ENCODE measurements at regions not wholly inside any gene's neighbourhood (a gene's known extent, or its start where the extent isn't known, plus 50 kb on each side); places are given as distances from the start of the nearest gene placed in this dataset.

DNA sequence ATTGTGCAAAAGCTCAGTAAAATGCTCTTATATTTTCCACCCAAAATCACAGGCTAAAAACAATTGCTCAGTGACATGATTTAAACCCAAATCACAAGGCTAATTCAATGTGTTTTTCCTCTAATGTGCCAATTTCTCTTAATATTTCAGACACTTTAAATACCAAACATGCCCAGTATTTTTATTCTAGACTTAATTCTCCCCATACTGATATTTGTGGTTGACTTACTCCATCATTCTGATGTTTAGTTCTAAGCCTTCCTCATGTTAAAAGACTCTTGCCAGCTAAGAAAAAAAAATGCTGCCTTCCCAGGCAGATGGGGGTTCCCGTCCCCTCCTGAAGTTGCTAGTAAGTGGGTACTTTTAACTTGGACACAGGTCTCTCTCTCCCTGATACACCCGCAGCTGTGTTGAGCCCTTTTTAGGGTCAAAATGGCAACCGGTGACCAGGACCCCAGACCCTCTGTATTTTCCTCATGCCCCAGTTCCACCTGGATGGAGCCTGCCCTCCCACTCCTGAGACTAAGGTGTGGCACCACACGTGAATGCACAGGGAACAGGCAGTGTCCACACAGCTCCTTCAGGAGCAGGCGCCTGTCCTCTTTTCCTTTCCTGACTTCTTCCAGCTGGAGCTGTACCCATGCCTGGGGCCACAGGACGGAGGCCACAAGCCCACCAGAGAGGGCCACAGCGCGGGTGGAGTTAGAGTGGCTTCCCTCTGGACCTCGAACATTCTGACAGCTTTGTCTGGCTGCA, 118.9 kb downstream of the RIPK4 start:
- TF ChIP-seq EZH2 (IDR thresholded peaks at IDR 0.05; ENCODE audit: borderline replicate concordance, low read length) = no peak
- TF ChIP-seq, protein P1, sequence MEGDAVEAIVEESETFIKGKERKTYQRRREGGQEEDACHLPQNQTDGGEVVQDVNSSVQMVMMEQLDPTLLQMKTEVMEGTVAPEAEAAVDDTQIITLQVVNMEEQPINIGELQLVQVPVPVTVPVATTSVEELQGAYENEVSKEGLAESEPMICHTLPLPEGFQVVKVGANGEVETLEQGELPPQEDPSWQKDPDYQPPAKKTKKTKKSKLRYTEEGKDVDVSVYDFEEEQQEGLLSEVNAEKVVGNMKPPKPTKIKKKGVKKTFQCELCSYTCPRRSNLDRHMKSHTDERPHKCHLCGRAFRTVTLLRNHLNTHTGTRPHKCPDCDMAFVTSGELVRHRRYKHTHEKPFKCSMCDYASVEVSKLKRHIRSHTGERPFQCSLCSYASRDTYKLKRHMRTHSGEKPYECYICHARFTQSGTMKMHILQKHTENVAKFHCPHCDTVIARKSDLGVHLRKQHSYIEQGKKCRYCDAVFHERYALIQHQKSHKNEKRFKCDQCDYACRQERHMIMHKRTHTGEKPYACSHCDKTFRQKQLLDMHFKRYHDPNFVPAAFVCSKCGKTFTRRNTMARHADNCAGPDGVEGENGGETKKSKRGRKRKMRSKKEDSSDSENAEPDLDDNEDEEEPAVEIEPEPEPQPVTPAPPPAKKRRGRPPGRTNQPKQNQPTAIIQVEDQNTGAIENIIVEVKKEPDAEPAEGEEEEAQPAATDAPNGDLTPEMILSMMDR (IDR thresholded peaks at IDR 0.05; ENCODE audit: low read length) = no peak
- Histone ChIP-seq H3K4me1 (ENCODE audit: insufficient read depth, low read length, severe bottlenecking) (no peaks in the 10 kb centered on the region), H3K79me2 (ENCODE audit: insufficient read depth, low read length) (no peaks in the 10 kb centered on the region), H3K27me3 (ENCODE audit: insufficient read depth, low read length) (no peaks in the 10 kb centered on the region), H3F3A (ENCODE audit: insufficient read depth, low read length) (no peaks in the 10 kb centered on the region), H3K9me2 (ENCODE audit: low read depth, low read length) (no peaks in the 10 kb centered on the region), H4K20me1 (ENCODE audit: insufficient read depth, low read length) (no peaks in the 10 kb centered on the region), H3K9me3 (ENCODE audit: low read length) (no peaks in the 10 kb centered on the region), H3K27ac (ENCODE audit: low read depth, low read length, poor library complexity, severe bottlenecking) (no peak overlapping the region), H2AFZ (ENCODE audit: low read length) (no peak overlapping the region), H3K4me2 (ENCODE audit: low read length) (no peak overlapping the region), H3K9ac (ENCODE audit: low read length) (no peak overlapping the region), H3K4me3 (ENCODE audit: low read depth, low read length, poor library complexity, severe bottlenecking) (no peak overlapping the region), H3K36me3 (ENCODE audit: insufficient read depth, low read length) (no peaks in the 10 kb centered on the region)

DNA sequence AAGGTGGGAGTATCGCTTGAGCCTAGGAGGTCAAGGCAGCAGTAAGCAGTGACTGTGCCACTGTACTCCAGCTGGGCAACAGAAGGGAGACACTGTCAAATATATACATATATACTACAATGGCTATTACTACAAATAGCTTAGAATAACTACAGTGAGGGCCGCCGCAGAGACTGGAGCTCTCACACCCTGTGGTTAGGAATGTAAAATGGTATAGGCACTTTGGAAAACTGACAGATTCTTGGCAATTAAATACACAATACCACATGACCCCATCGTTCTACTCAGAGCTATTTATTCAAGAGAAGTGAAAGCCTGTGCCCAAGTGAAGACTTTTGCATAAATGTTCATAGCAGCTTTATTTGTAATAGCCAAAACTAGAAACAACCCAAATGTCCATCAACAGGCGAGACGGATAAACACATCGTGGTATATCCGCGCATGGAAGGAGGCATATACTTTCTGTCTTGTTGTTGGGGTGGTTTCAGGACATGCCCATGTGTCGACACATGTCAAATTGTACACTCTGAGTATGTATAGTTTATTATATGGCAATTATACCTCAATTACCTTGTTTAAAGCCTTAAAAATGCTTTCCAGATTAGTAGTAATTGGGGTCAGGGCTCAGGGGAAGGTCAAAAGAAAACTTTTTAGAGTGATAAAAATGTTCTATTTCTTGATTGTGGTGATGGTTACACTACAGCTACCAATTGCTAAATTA, 123.4 kb downstream of the RIPK4 start:
- no peak overlapping the region for H3K4me3 ChIP-seq (ENCODE audit: low read depth, low read length, poor library complexity, severe bottlenecking)

DNA sequence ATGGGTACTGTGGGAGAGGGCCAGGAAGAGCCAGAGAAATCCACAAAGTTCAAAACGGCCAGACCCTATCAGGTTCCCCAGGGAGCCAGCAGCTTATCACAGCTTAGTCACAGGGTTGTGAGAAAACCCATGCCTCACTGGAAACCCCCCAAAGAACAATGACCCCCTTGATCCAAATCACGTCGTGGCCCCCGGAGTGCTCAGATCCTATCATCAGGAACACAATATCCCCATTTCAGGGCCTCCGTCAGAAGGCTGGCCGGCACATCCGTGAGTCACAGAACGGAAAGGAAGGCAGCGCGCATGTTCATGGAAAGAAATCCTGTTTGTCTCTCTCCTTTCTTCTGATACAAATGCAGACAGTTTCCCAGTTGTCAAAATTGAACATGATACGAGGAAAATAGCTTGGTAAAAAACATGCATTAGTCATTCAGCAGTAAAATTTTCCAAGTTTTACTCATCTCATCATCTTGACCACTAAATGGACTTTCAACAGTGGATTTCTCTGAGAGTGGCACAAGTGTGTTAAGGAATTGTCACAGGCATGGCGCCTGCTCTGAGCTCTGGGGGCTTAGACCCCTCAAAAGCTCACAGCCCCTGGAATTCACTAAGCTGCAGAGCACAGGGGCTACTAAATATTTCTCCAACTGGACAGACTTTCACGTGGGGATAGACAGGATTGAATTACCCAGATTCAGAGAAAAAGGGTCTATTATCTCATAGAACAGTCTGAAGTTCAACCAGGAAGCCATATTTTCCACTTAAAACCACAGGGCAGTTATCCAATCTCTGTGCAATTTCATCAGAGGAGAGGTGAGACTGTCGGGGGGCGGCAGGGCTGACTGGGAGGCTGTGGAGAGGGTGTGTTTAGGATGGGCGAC, 124.8 kb downstream of the RIPK4 start:
- Histone ChIP-seq H3F3A (ENCODE audit: insufficient read depth, low read length) (no peaks in the 10 kb centered on the region), H3K9me2 (ENCODE audit: low read depth, low read length) (no peaks in the 10 kb centered on the region), H3K4me3 (ENCODE audit: low read depth, low read length, poor library complexity, severe bottlenecking) (no peak overlapping the region), H3K79me2 (ENCODE audit: insufficient read depth, low read length) (no peaks in the 10 kb centered on the region), H3K27ac (ENCODE audit: low read depth, low read length, poor library complexity, severe bottlenecking) (no peak overlapping the region), H3K27me3 (ENCODE audit: insufficient read depth, low read length) (no peaks in the 10 kb centered on the region; the same call in 1 of the 2 replicates), H2AFZ (ENCODE audit: low read length) (no peak overlapping the region), H3K9me3 (ENCODE audit: low read length) (no peaks in the 10 kb centered on the region; the same call in 1 of the 2 replicates), H3K36me3 (ENCODE audit: insufficient read depth, low read length) (no peaks in the 10 kb centered on the region), H3K4me2 (ENCODE audit: low read length) (no peak overlapping the region), H3K4me1 (ENCODE audit: insufficient read depth, low read length, severe bottlenecking) (no peaks in the 10 kb centered on the region), H3K9ac (ENCODE audit: low read length) (no peak overlapping the region), H4K20me1 (ENCODE audit: insufficient read depth, low read length) (no peaks in the 10 kb centered on the region)
- TF ChIP-seq EZH2 (IDR thresholded peaks at IDR 0.05; ENCODE audit: borderline replicate concordance, low read length) = no peak
- TF ChIP-seq, protein P1 (IDR thresholded peaks at IDR 0.05; ENCODE audit: low read length) = no peak

More for the DNA sequence above, 123.4 kb downstream of the RIPK4 start:
- H4K20me1 ChIP-seq (ENCODE audit: insufficient read depth, low read length) = no peaks in the 10 kb centered on the region
- H2AFZ ChIP-seq (ENCODE audit: low read length) = no peak overlapping the region
- no peaks in the 10 kb centered on the region for H3K4me1 ChIP-seq (ENCODE audit: insufficient read depth, low read length, severe bottlenecking)
- TF ChIP-seq, protein P1 (IDR thresholded peaks at IDR 0.05; ENCODE audit: low read length) = no peak
- TF ChIP-seq EZH2 (IDR thresholded peaks at IDR 0.05; ENCODE audit: borderline replicate concordance, low read length) = no peak
- H3K27ac ChIP-seq (ENCODE audit: low read depth, low read length, poor library complexity, severe bottlenecking) = no peak overlapping the region
- no peaks in the 10 kb centered on the region for H3F3A ChIP-seq (ENCODE audit: insufficient read depth, low read length)
- H3K9me2 ChIP-seq (ENCODE audit: low read depth, low read length) = no peaks in the 10 kb centered on the region
- no peaks in the 10 kb centered on the region for H3K9me3 ChIP-seq (ENCODE audit: low read length)
- H3K4me2 ChIP-seq (ENCODE audit: low read length) = no peak overlapping the region
- H3K9ac ChIP-seq (ENCODE audit: low read length) = no peak overlapping the region
- H3K36me3 ChIP-seq (ENCODE audit: insufficient read depth, low read length) = no peaks in the 10 kb centered on the region
- no peaks in the 10 kb centered on the region; the same call in 1 of the 2 replicates for H3K27me3 ChIP-seq (ENCODE audit: insufficient read depth, low read length)
- H3K79me2 ChIP-seq (ENCODE audit: insufficient read depth, low read length) = no peaks in the 10 kb centered on the region

Measured in OCI-LY1 (cell line).